GM19240 (cell line): ENCODE measurements at regions not wholly inside any gene's neighbourhood (a gene's known extent, or its start where the extent isn't known, plus 50 kb on each side); places are given as distances from the start of the nearest gene placed in this dataset.

Source experiments
- DNase-seq: peaks from one replicate; pipeline ENCODE4 v3.0.0; 2011; ENCODE audit warnings: low spot score; ENCODE audit not compliant: insufficient read length

- DNase-seq: no peak
These were observed 105.7 kb upstream of the TEX51 start for GRCh38 chr2:126792993-126793392.

DNA sequence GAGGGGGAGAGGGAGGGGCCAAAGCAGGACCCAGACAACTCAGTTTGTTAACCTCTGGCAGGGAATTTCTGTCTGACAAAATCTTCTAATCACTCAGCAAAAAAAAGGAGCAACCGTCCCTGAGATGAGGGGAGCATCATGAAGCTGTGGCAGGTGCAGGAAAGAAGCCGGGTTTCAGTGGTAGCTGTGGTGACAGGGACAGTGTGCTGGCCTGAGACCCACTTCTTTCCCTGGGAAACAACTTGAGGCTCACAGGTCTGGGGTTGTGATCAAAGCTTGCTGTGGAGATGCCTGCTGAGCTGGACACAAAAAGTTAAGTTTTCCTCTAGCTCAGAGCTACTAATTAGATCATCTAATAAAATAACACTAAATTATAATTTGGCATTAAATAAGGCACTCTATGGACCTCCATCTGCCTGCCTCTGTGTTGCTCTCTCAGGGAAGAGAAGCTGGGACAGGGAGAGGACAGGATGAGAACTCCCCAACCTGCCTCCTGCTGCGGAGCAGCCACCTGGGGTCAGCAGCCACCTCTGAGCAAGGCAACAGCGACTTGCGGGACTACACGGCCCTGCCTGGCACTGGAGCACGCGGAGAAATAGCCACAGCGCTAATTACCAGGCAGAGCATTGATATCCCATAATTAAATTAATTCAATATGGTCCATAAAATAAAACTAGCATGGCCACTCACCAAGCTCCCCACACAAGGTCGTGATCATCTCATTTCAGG lies 104.6 kb upstream of the TEX51 start:
- DNase-seq: no peak

- no peak for DNase-seq
These were observed 103.0 kb upstream of the TEX51 start for GRCh38 chr2:126795656-126796055.

DNA sequence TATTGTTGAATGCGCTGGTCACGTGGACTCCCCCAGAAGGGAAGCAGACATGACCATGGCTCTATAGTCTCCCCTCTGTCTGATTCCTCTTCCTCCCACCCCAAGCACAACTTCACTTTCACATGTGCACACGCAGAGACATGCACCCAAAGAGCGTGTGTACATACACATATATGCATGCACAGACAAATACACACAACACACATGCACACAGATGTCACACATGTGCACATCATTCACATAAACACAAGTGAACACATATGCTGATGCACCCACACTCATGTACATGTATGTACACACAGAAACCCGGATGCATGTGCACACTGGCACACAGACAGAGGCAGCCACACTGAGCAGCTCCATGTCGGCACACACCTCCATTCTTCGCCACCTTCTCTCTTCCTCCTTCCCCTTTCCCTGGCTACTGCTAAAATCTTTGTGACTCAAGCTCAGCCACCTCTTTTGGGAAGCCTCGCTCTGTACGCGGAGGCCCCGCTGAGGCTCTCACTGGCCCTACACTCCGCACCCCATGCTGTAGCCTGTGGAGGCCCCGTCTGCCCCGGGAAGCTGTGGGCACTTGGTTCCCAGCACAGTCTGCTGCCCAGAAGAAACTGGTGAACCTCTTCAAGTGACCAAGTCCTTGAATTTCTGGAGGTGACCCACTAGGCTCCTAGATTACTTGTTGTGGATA lies 101.6 kb upstream of the TEX51 start:
- no peak for DNase-seq

DNA sequence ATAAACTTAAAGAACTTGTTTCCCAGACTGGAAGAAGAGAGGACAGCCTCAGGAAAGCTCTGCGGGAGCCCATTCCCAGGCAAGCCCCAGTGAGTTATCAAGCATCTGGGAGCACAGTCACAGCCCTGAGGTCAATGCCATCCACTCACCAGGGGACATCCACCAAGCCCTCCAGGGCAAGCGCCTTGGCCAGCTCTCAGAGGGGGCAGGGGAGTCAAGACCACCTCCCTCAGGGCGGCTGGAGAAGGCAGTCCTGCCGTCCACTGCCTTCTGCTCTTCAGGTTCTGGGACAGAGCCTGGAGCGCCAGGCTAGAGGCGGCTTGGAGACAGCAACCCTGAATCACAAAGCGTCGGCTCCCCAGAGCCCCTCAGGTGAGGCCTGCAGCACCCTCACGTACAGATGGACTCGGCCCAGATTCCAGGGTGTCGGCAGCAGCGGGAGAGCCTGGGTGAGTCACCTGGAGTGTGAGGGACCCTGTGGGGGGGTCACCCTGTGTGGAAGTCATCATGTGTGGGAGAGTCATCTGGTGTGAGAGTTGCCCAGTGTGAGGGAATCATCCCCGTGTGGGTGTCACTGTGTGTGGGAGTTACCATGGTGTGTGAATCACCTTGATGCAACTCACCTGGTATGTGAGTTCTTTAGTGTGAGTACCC lies 100.9 kb upstream of the TEX51 start:
- DNase-seq: no peak

DNA sequence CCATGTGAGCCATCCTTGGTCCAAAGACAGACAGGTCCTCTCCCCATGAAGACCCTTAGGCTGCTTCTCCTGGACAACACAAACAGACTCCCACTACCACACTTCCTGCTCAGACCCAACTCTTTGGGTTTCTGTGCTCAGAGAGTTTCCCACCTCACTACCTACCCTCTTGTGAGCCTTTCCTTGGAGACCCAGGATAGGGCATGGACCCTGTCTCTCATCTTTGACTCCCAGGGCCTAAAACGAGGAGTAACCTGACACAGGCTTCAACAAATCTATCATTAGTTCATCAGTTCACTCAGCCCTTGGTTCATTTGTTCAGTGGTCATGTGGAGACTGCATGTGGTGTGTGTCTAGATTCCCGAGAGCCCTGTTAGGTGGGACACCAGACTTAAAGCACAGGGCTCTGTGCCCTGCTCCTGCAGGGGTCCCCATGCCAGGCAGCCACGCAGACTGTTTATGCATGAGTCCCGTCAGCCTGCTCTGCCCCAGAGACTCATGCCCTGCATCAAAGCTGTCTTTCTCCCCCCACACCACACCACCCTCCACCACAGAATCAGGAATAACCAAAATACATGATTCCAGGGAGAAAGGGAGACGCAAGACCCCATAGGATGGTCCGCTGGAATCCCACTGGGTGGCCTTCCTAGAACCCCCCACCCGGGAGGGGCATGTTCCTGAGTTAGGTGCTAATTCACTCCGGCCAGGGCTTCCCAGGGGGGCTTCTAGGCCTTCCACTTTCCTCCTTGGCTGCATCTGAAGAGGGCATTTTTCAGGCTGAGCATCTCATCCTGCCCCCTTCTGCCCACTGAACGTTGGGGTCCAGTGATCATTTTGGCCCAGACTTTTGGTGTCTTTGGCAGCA lies 100.2 kb upstream of the TEX51 start:
- DNase-seq: no peak

- no peak for DNase-seq
These were observed 99.4 kb upstream of the TEX51 start for GRCh38 chr2:126799301-126799700.

GRCh38 chr2:126801473-126801872 lies 97.2 kb upstream of the TEX51 start:
- no peak for DNase-seq

DNA sequence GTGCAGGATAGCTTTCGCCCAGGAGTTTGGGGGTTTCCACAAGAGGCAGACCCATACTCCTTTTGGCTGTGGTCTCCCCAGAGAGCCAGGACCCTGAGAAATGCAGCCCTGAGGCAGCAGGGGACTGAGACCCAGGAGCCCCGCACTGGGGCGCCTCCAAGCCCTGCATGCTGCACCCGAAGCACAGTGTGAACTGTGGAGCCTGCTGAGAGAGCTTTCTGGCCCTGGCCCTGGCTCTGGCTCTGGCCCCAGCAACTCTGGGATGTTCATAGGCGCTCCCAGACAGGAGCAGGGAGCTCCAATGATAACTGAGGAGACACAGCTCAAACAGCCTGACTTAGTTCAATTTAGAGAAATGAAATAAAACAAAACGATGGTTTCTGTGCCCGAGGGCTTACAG lies 96.4 kb upstream of the TEX51 start:
- no peak for DNase-seq

DNA sequence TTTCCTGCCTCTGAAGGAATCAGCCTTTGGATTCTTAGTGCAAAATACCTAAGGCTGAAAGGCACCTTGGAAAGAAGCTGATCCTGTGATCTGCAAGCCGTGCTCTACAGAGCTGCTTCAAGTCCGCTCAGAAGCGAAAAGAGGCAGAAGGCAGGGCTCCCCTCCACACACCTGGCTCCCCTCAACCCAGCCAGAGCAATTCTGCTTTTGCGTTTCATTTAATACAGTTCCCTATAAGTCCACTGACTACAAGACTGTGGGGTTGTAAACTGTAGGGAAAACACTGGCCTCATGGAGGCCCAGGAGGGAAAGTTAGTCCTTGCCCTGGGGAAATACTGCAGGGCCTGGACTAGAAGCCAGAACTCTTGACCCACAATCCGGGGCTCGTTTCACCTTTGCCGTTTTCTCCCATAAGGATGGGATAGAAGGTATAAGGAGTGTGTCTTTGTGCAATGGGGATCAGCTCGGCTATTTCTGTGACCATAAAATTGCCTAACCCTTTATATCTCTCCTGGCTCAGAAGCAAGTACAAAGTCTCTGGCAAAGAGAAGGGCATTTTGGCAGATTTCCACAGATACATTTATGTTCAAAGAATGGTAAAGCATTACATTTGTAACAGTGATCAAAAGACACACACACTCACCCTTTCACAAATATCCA lies 95.8 kb upstream of the TEX51 start:
- DNase-seq: no peak

GRCh38 chr2:126803434-126803775 lies 95.3 kb upstream of the TEX51 start:
- DNase-seq: no peak

DNA sequence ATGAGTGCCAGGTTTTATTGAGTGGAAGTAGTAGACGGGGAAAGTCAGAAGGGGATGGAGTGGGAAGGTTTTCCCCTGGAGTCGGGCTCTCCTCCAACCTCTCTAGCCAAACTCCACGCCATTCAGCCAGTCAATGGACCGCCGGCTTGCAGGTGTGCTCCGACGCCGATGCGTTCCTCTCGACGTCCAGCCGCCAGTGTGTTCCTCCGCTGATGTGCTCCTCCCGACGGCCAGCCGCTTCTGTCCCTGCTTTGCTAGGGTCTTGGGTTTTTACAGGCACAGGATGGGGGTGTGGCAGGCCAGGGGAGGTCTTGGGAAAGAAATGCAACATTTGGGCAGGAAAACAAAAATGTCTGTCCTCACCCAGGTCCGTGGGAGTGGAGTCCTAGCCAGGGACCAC lies 94.3 kb upstream of the TEX51 start:
- no peak for DNase-seq

GRCh38 chr2:126808929-126809328 lies 89.8 kb upstream of the TEX51 start:
- no peak for DNase-seq

- DNase-seq: no peak
These were observed 89.3 kb upstream of the TEX51 start for GRCh38 chr2:126809340-126809739.

- DNase-seq: no peak
These were observed 88.7 kb upstream of the TEX51 start for GRCh38 chr2:126810001-126810400.

- DNase-seq: no peak
These were observed 87.6 kb upstream of the TEX51 start for GRCh38 chr2:126811101-126811500.

DNA sequence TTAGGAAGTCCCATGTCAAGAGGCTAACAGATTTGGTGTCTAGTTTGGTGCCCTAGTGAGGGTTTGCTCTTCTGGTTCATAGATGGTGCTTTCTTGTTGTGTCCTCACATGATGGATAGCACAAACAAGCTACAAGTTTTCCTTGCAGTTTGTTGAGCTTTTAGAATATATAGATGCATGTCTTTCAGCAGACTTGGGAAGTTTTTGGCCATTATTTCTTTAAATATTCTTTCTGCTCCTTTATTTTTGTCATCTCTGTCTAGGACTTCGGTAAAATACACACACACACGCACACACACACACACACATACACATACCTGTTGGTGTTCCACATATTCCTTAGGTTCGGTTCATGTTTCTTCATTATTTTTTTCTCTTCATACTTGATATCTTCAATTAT lies 81.5 kb upstream of the TEX51 start:
- no peak for DNase-seq

- no peak for DNase-seq
These were observed 76.6 kb upstream of the TEX51 start for GRCh38 chr2:126822115-126822514.

DNA sequence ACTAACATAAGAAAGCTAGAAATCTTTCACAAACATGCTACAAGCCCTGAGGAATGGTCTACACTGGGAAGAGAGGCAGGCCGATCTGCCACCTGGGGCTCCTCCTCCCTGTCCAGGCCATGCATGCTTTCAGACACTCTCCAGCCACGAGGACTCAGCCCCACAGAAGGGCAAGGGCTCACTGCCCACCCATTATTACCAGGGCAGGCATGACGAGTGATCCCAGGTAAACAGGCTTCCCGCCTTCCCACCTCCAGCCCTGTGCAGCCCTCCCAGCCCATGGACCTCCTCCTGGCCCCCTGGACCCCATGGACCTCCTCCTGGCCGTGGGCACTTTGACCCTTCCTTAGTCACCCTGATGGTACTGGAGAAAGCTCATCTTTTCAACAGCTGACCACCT lies 75.8 kb upstream of the TEX51 start:
- no peak for DNase-seq

DNA sequence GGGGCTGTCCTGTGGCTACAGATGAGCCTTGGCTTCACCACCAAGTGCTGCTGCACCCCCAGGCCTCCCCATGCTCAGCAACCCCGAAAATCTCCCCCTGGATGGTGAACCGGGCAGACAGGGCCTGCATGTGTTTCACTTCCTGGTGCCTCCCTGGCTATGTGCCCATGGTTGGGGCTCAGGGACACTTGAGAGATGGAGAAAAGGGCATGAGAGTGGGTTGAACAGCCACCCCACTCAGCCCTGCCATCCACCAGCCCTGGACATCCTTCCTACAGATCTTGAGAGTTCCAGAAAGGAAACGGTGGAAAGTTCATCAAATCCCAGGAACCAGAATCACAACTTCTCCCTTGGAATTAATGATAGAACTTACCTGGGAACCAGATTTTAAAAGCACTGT lies 74.7 kb upstream of the TEX51 start:
- no peak for DNase-seq

DNA sequence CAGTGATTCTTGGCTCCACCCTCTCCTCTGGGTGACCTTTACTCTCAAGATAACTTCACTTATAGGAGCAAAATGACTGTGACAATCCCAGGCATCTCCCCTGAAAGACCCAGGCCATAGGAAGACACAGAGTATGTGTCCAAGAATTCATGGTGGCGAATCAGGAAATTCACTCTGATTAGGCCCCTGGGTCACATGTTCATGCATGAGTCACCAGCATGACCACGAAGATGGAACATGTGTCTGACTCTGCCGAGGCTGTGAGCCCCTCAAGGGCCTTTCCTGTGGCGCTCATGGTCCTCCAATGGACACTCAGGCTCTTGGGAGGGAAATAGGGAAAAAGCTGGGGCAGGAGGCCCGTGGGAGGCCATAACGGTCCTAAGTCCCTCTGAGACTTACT lies 74.0 kb upstream of the TEX51 start:
- DNase-seq: no peak
